T-helper 17 cell (primary cell): ENCODE measurements at regions not wholly inside any gene's neighbourhood (a gene's known extent, or its start where the extent isn't known, plus 50 kb on each side); places are given as distances from the start of the nearest gene placed in this dataset.
A peak's percentile ranks its signal among the peaks of the same experiment; 100 is the strongest.

Experiments used
- ATAC-seq: fragments of 150-1000 bp; cut with Tn5 transposase; 2 replicates; pipeline ENCODE4 v1.10.0; 2021; ENCODE audit warnings: mild to moderate bottlenecking, moderate library complexity
- DNase-seq, 3 donors: peaks; one replicate each; pipeline versions ENCODE4 v3.0.0 to v3.0.0-alpha.2; 2020 to 2021
- H3K9me3 ChIP-seq: one replicate; pipeline ENCODE4 v1.7.0; 2013; ENCODE audit warnings: low read length, mild to moderate bottlenecking; ENCODE audit not compliant: control insufficient read depth, poor library complexity, severe bottlenecking
- H3K27ac Mint-ChIP-seq: one replicate; pipeline ENCODE4 v1.8.0; 2022; ENCODE audit warnings: mild to moderate bottlenecking, moderate library complexity, mixed read lengths
- H3K27me3 Mint-ChIP-seq: one replicate; pipeline ENCODE4 v1.8.0; 2022; ENCODE audit warnings: mixed read lengths
- H3K36me3 Mint-ChIP-seq: one replicate; pipeline ENCODE4 v1.8.0; 2022; ENCODE audit warnings: low read depth, mixed read lengths
- H3K4me1 Mint-ChIP-seq: one replicate; pipeline ENCODE4 v1.8.0; 2022; ENCODE audit warnings: mild to moderate bottlenecking, mixed read lengths
- H3K4me3 Mint-ChIP-seq: one replicate; pipeline ENCODE4 v1.8.0; 2022; ENCODE audit warnings: mild to moderate bottlenecking, moderate library complexity, mixed read lengths

- Mint-ChIP-seq H3K4me1 (no peaks in the 10 kb centered on the region), H3K27me3 (no peaks in the 10 kb centered on the region), H3K36me3 (no peaks in the 10 kb centered on the region), H3K27ac (no peak overlapping the region), H3K4me3 (no peak overlapping the region)
- ATAC-seq (no peak), DNase-seq (no peak)
- no peaks in the 10 kb centered on the region for H3K9me3 ChIP-seq
These were observed 884.2 kb downstream of the FLRT2 start for GRCh38 chr14:86414146-86414545.

- ATAC-seq (no peak), DNase-seq (no peak)
- H3K9me3 ChIP-seq: no peaks in the 10 kb centered on the region
- Mint-ChIP-seq H3K27ac (no peak overlapping the region), H3K27me3 (no peaks in the 10 kb centered on the region), H3K36me3 (no peaks in the 10 kb centered on the region), H3K4me1 (no peaks in the 10 kb centered on the region), H3K4me3 (no peak overlapping the region)
These were observed 875.2 kb downstream of the FLRT2 start for GRCh38 chr14:86404989-86405649.

- Mint-ChIP-seq H3K27me3 (no peaks in the 10 kb centered on the region), H3K4me1 (no peaks in the 10 kb centered on the region), H3K27ac (no peak overlapping the region), H3K4me3 (no peak overlapping the region), H3K36me3 (no peaks in the 10 kb centered on the region)
- no peak for ATAC-seq
- no peaks in the 10 kb centered on the region for H3K9me3 ChIP-seq
- no peak for DNase-seq
These were observed 874.5 kb downstream of the FLRT2 start for GRCh38 chr14:86404425-86404824.

GRCh38 chr14:86402545-86402944, 872.6 kb downstream of the FLRT2 start:
- no peaks in the 10 kb centered on the region for H3K9me3 ChIP-seq
- H3K27me3 Mint-ChIP-seq: no peaks in the 10 kb centered on the region
- H3K4me3 Mint-ChIP-seq: no peak overlapping the region
- ATAC-seq (no peak), DNase-seq (no peak)
- no peak overlapping the region for H3K27ac Mint-ChIP-seq
- no peaks in the 10 kb centered on the region for H3K4me1 Mint-ChIP-seq
- H3K36me3 Mint-ChIP-seq: no peaks in the 10 kb centered on the region

- H3K36me3 Mint-ChIP-seq: no peaks in the 10 kb centered on the region
- DNase-seq: no peak
- no peaks in the 10 kb centered on the region for H3K4me1 Mint-ChIP-seq
- no peaks in the 10 kb centered on the region for H3K27me3 Mint-ChIP-seq
- H3K27ac Mint-ChIP-seq: no peak overlapping the region
- ATAC-seq: no peak
- no peak overlapping the region for H3K4me3 Mint-ChIP-seq
- H3K9me3 ChIP-seq: no peaks in the 10 kb centered on the region
These were observed 861.1 kb downstream of the FLRT2 start for GRCh38 chr14:86391085-86391484.

- H3K36me3 Mint-ChIP-seq: no peaks in the 10 kb centered on the region
- no peaks in the 10 kb centered on the region for H3K9me3 ChIP-seq
- DNase-seq (no peak), ATAC-seq (no peak)
- no peak overlapping the region for H3K27ac Mint-ChIP-seq
- H3K4me3 Mint-ChIP-seq: no peak overlapping the region
- no peaks in the 10 kb centered on the region for H3K4me1 Mint-ChIP-seq
- H3K27me3 Mint-ChIP-seq: no peaks in the 10 kb centered on the region
These were observed 858.3 kb downstream of the FLRT2 start for GRCh38 chr14:86388216-86388615.

- no peak for DNase-seq
- Mint-ChIP-seq H3K36me3 (no peaks in the 10 kb centered on the region), H3K4me3 (no peak overlapping the region), H3K27ac (no peak overlapping the region), H3K4me1 (no peaks in the 10 kb centered on the region), H3K27me3 (no peaks in the 10 kb centered on the region)
- H3K9me3 ChIP-seq: peaks cover 3% of the 10 kb centered on the region
- ATAC-seq: no peak
These were observed 843.9 kb downstream of the FLRT2 start for GRCh38 chr14:86373886-86374285.

- H3K9me3 ChIP-seq: peaks cover 3% of the 10 kb centered on the region
- H3K4me1 Mint-ChIP-seq: no peaks in the 10 kb centered on the region
- ATAC-seq (no peak), DNase-seq (no peak)
- H3K27me3 Mint-ChIP-seq: no peaks in the 10 kb centered on the region
- H3K36me3 Mint-ChIP-seq: no peaks in the 10 kb centered on the region
- no peak overlapping the region for H3K27ac Mint-ChIP-seq
- no peak overlapping the region for H3K4me3 Mint-ChIP-seq
These were observed 842.5 kb downstream of the FLRT2 start for GRCh38 chr14:86372402-86372801.

- Mint-ChIP-seq H3K4me1 (no peaks in the 10 kb centered on the region), H3K27ac (no peak overlapping the region), H3K36me3 (no peaks in the 10 kb centered on the region), H3K4me3 (no peak overlapping the region), H3K27me3 (no peaks in the 10 kb centered on the region)
- no peak for ATAC-seq
- H3K9me3 ChIP-seq: no peaks in the 10 kb centered on the region
- DNase-seq: no peak
These were observed 834.7 kb downstream of the FLRT2 start for GRCh38 chr14:86364634-86365033.

GRCh38 chr14:86363576-86363975, 833.6 kb downstream of the FLRT2 start:
- no peaks in the 10 kb centered on the region for H3K27me3 Mint-ChIP-seq
- DNase-seq (no peak), ATAC-seq (no peak)
- H3K27ac Mint-ChIP-seq: no peak overlapping the region
- H3K36me3 Mint-ChIP-seq: no peaks in the 10 kb centered on the region
- no peaks in the 10 kb centered on the region for H3K9me3 ChIP-seq
- no peaks in the 10 kb centered on the region for H3K4me1 Mint-ChIP-seq
- H3K4me3 Mint-ChIP-seq: no peak overlapping the region

GRCh38 chr14:86363047-86363446, 833.1 kb downstream of the FLRT2 start:
- ATAC-seq (no peak), DNase-seq (no peak)
- Mint-ChIP-seq H3K27ac (no peak overlapping the region), H3K4me1 (no peaks in the 10 kb centered on the region), H3K27me3 (no peaks in the 10 kb centered on the region), H3K4me3 (no peak overlapping the region), H3K36me3 (no peaks in the 10 kb centered on the region)
- H3K9me3 ChIP-seq: no peaks in the 10 kb centered on the region

- H3K36me3 Mint-ChIP-seq: no peaks in the 10 kb centered on the region
- peaks cover 4% of the 10 kb centered on the region for H3K4me1 Mint-ChIP-seq
- H3K27ac Mint-ChIP-seq: no peak overlapping the region
- H3K9me3 ChIP-seq: no peaks in the 10 kb centered on the region
- H3K4me3 Mint-ChIP-seq: no peak overlapping the region
- ATAC-seq (no peak), DNase-seq (no peak)
- H3K27me3 Mint-ChIP-seq: no peaks in the 10 kb centered on the region
These were observed 827.9 kb downstream of the FLRT2 start for GRCh38 chr14:86357876-86358275.

GRCh38 chr14:86357119-86357518, 827.2 kb downstream of the FLRT2 start:
- Mint-ChIP-seq H3K4me3 (no peak overlapping the region), H3K4me1 (peaks cover 4% of the 10 kb centered on the region), H3K36me3 (no peaks in the 10 kb centered on the region), H3K27me3 (no peaks in the 10 kb centered on the region), H3K27ac (no peak overlapping the region)
- H3K9me3 ChIP-seq: no peaks in the 10 kb centered on the region
- ATAC-seq (no peak), DNase-seq (no peak)

GRCh38 chr14:86346818-86347384, 817.0 kb downstream of the FLRT2 start:
- H3K4me1 Mint-ChIP-seq: peaks cover 4% of the 10 kb centered on the region
- H3K27ac Mint-ChIP-seq: peak overlapping the region; percentile 71
- DNase-seq (no peak), ATAC-seq (no peak)
- no peaks in the 10 kb centered on the region for H3K36me3 Mint-ChIP-seq
- H3K4me3 Mint-ChIP-seq: peak overlapping the region; percentile 72
- H3K9me3 ChIP-seq: no peaks in the 10 kb centered on the region
- no peaks in the 10 kb centered on the region for H3K27me3 Mint-ChIP-seq
